ENCODE measurements at regions not wholly inside any gene's neighbourhood (a gene's known extent, or its start where the extent isn't known, plus 50 kb on each side); places are given as distances from the start of the nearest gene placed in this dataset.

- TF ChIP-seq CTCF (optimal IDR thresholded peaks at IDR 0.05 in 1 of 3, IDR thresholded peaks at IDR 0.05 in 1 of 3, conservative IDR thresholded peaks at IDR 0.05 in 1 of 3; ENCODE audit: extremely low read depth in 1 of 3, insufficient read depth in 2 of 3, low read length in 3 of 3) (no peak), EZH2 (IDR thresholded peaks at IDR 0.05; ENCODE audit: low read length) (no peak)
These were observed 205.4 kb downstream of the ARHGAP12 start for GRCh38 chr10:31723106-31723750.
